HG03108 (cell line): ENCODE measurements at regions not wholly inside any gene's neighbourhood (a gene's known extent, or its start where the extent isn't known, plus 50 kb on each side); places are given as distances from the start of the nearest gene placed in this dataset.

Experiments
- ATAC-seq: cut with Tn5 transposase; IDR thresholded peaks from one replicate; pipeline ENCODE4 v1.9.1; 2021; ENCODE audit warnings: moderate library complexity; ENCODE audit not compliant: unreplicated experiment

DNA sequence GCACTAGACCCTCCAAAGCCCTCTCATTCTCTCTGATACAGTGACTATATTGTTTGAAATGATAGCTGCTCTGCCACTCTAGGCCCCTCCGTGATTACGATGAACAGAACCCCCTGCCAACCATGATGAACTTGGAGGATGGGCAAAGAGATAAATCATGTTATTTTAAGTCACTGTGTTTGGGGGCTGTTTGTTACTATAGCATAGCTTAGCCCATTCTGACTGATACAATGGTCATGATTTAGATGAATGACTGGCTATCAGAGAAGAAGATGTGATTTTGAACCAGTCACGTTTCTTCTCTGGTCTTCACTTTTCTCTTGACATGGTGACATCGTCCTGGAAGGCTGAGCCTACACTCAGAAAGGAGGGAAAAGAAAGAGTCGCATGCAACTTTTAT is 95.4 kb upstream of the HABP2 start:
- ATAC-seq = no peak

DNA sequence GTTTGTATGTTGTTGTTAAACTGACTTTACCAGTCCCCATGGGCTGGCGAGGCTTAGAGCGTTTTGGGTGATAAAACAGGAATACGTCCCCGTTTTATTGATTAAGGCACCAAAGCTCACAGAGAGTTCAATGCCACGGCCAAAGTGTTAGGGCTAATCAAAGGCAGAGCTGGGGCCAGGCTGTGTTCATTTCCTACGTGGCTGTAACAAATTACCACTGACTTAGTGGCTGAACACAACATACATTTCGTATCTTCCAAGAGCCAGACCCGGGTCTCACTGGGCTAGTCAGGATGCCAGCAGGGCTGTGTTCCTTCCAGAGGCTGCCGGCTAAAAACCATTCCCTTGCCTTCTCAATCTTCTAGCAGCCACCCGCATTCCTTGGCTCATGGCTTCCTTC is 94.4 kb upstream of the HABP2 start:
- ATAC-seq = no peak

DNA sequence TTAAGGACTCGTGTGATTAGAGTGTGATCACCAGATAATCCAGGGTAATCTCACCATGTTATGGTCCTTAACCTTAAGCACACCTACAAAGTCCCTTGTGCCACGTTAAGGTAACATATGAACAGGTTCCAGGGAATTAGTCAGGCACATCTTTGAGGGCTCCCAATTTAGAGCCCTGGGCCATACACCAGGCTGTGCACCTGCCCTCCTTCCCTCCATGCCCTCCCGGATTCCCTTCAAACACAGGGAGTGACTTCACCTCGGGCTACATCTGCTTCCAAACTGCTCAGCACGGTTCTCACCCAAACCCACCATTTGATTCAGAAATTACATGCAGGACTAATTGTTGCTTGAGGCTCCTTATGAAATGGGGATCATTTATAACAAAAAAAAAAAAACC is 93.9 kb upstream of the HABP2 start:
- ATAC-seq = no peak

DNA sequence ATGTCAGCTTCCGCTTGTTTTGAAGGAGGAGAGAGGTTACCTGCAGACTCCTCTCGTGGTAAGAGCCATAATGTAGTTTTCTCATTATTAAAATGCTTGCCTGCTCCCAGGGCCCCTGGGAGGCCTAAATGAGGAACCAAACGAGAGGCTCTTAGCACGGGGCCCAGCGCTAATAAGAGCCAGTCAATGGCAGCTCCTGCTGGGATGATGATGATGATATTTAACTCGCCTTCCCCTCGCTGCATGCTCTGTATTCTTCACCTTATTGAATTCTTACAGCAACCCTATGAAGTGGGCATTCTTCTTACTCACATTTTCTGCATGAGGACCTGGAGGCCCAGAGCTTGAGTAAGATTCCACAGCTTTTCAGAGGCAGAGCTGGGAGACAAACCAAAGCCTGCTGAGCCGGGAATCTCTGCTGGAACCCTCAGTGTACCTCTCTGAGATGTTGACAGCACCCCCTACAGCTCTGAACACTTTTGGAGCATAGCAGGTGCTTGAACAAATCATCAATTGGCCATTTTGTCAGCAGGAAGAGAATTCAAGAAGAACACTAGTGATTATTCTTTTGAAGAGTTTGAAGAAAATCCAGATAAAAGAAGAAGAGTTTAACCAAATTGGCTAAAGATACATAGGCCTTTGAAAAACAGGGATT is 93.1 kb upstream of the HABP2 start:
- no peak for ATAC-seq

DNA sequence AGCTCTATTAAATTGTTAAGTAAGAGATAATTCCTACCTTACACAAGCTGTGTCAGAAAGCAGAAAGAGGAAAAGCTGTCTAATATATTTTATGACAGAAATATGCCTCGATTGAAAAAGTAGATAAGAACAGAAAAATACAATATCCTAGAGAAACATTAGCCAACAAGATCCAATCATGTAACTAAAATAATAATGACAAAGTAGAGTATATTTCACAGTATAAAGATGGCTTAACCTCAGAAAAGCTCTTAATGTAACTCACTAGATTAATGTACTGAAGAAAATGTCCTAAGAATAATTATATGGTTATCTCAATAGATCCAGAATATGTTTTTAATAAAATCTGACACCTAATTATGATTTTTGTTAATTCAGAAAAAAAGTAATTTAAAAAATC is 89.8 kb upstream of the HABP2 start:
- no peak for ATAC-seq

DNA sequence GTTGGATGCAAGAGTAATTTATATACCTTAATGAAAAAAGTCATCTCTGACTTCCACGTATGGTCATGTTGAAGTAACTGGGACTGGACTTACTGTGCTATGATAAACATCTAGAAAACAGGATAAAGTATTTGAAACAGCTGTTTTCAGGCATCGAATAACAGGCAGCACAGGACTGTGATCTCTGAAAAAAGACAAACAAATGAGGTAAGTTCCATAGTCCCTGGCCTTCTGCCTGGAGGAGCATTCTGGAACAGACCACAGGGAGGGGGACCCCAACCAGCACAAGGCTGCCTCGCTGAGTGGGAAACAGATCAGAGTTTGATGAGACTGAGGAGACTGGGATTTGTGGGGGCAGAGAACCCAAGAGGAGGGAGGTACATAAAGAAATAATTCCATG is 89.1 kb upstream of the HABP2 start:
- ATAC-seq = no peak

DNA sequence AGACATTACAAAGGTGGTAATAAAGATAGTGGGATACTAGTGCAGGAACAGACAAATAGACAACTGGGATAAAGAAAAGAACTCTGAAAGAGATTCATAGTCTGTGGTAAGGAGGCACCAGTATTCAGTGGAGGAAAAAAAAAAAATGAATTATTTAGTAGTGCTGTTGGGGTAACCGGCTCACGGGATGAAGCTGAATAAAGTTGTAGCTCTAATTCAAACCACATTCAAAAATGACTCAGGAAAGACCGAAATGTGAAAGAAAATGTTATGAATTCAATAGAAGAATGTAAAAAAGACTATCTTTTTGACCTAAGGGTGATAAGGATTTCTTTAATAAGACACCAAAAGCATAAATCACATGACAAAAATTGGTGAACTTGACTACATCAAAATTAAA is 83.1 kb upstream of the HABP2 start:
- ATAC-seq = no peak

DNA sequence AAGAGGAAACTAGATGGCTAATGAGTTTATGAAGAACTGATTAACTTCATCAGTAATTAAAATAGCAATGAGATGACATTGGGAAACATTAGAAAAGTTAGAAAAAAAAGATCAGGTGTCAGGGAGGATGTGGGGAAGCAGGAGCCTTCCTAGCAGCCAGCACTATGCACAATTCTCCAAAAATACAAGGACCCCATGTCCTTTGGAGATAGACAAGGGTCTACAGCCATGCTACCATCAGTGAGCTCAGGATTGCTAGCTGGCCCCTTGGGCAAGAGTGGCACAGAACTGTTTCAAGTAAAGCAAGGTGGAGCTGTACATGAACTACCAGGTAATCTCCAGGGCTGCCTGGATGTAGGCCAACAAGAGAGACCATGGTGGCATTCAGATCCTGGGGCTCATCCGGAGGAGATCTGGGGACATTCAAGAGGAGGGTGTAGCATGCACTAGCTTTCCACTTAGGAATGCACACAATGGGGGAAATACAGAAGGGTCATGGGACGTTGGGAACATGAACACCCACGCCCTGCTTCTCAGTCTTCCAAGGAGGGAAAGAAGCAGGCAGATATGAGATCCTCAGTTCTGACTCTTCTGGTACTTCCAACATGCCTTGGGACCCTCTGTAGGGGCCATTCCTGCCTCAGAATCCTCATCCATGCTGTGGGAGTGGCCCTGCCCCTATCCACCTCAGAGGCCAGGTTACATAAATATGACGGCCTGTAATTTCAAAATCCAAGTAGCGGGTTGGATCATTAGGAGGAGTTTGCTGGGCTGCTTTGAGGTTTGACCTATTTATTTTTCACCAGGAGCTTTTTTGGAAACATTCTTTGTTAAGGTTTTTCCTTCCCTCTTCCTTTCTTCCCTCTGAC is 82.2 kb upstream of the HABP2 start:
- no peak for ATAC-seq

DNA sequence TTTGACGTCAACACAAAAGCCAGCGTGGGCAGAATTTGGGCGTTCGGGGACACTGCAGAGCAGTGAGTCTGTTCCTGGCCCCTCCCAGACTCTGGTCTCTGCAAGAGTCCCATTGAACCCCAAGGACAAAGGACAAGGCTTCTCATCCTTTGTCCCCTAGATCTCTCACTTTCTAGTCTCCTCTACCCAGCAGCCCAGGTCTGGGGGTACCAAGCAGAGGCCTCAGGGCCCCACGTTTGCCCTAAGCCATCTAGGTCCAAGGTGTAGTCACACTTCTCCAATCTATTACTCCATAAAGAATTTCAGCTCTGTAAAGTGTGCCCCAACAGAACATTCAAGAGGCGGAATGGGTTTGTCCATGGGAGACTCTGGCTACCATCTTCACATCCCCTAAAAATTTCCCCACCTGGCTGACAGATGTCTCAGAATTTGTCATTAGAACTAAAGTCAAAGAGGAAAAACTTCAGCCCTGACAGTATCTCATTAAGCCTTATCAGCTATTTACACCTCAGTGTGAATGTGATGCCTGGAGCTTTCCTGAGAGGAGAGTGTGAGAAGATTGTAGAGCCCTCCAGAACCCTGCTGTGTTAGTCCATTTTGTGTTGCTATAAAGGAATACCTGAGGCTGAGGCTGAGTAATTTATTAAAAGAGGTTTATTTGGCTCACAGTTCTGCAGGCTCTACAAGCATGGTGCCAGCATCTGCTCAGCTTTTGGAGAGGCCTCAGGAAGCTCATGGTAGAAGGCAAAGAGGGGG is 81.4 kb upstream of the HABP2 start:
- ATAC-seq = no peak

DNA sequence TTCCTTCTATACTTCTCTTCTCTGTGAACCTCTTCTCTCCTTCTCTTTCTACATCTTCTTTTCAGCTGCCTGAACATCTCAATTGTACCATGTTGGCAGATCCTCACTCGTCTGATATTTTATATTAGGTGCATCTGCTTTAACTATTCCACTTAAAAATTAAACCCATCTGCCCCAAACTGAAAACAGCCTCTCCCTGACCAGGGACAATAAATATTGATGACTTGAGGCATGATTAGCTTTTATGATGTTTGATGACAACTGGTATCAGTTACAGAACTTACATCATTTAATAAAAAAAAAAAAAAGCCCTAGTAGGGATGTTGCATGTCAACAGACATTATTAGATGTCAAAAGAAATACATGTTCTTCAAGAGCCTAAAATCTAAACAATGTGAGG is 79.8 kb upstream of the HABP2 start:
- no peak for ATAC-seq

DNA sequence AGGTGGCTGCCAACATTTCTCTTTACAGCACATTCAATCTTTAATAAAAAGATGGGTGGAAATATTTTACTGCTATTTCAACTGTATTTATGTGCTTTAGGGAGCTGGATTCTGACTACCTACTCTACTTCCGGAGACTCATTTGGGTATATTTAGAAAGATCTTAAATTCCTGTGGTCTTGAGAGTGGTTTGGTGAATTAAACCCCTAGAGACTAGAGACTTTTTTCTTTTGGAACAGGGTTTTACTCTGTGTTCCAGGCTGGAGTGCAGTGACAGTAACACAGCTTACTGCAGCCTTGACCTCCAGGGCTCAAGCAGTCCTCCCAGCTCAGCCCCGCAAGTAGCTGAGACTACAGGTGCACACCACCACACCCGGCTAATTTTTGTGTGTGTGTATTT is 79.0 kb upstream of the HABP2 start:
- no peak for ATAC-seq

DNA sequence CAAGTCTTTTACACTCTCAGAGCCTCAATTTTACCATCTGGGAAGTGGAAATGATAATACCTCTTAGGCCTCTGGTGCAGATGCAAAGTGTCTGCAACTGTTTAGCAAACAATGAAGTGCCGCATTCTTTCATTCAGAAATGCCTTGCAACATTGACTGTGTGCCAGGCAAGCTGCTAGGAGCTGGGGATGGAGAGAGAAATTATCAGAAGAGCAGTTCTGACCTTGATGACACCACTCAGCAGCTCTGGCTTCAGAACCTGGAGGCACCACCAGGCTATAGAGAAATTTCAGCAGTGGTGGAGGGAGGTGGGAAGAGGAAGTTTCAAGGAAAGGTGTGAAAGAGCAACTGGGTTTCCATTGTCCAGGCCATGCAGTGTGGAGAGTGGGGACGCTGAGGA is 78.1 kb upstream of the HABP2 start:
- no peak for ATAC-seq

DNA sequence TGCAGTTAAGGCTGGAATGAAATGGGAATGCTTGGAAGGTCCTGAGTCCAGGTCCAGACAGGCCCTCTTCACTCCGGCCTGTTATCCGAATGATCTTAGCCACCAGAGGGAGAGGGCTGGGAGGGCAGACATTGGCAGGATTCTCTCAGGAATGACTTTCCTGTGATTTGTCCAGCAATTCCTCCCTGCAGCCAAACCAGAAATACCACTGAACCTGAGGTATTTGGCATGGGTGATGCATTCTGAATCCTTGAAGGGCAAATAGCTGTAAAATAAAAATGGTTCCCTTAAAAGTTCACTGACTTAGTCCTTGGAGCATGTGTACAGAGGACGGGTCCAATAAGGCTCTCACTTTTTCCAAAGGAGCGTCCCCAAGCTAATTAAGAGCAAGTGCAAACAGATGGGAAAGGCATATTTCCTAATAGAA is 77.5 kb upstream of the HABP2 start:
- no peak for ATAC-seq

DNA sequence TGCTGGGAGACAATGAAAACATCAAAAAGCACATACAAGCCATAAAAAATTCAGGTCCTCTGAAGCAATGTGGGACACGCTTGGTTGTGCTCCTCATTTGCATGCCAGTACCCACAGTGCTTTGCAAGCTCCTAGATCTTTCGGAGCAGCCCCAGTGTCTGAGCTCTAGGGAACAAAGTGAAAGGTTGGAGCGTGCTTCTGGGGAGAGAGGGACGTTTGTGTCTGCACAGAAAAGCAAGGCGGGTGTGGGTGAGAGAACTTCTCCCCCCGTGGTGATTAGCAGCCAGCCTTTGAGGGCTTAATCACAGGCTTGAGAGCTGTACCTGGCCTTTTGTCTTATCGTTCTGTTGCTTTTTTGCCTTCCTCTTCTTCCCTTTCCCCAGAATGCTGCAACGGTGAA is 76.7 kb upstream of the HABP2 start:
- no peak for ATAC-seq

DNA sequence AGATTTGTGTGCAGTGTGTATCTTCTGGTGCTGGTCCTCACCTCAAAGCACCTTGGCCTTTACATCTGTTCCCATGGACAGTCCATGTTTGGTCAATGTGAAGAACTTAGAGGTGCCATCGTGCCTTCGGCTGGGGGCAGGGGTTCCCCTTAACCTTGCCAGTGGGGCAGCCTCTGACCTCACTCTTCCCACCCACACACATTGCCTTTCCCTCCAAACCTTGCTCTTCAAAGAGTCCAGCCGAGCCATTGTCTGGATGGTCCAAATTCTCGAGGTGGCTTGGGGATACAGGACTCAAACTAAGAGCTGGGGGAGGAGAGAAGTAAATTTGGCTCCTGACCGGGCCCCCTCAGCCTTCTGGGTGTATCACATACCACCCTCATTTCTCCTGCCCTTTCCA is 76.2 kb upstream of the HABP2 start:
- ATAC-seq = no peak

DNA sequence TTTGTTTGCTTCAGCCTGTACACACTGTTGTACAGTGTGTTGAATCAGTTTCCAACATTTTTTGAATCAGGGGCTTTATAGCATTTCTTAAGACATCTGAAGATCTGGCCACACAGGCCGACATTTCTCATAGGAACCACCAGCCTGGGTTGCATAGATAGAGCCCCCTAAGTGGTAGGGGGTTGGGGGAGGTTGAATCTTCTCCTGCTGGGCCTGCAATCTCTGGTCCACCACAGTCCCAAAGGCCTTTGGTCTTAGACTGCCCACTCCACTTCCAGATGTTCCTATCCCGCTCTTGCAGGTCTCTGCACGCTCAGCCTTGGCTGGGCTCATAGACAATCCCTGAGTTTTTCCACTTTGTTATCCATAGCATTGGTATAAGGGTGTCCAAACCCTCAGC is 75.4 kb upstream of the HABP2 start:
- ATAC-seq = no peak

DNA sequence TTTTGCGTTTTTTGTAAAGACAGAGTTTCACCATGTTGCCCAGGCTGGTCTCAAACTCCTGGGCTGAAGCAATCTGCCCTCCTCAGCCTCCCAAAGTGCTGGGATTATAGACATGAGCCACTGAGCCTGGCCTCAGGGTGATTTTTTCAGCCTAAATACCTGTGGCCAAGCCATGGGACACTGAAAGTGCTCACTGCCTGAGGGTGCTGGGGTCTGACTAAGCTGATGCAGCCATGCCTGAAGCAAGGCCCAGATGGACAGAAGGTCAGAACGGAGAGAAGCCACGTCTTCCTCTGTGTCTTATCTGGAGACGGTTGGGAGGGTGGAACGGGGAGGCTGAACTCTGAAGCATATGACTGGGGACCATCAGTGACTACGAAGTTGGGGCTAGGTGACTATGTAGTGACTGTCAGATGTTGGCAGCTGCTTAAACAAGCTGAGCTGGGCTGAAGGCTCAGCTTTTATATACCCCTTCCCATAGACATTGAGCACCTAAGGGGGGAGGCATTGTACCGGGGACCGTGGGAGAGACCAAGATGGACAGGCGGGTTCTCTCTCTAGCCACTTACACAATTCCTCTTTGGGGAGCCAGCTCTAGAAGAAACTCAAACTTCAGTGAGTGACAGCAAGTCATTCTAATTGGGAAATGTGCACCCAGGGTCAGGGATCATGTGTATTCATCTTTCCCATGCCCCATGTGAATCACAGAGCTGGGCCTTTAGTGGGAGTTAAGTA is 73.3 kb upstream of the HABP2 start:
- ATAC-seq = no peak

DNA sequence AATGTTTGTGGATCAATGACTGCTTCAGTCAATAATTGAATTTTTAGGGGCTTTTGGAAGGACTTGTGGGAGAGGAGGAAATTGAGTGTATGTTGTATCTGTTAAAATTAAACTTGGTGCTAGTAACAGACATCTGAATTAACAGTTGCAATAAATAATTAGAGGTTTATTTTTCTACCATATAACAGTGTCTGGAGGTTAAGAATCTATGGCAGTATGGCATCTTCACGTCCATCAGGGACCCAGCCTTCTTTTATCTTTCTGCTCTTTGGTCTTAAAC is 72.8 kb upstream of the HABP2 start:
- ATAC-seq = no peak

DNA sequence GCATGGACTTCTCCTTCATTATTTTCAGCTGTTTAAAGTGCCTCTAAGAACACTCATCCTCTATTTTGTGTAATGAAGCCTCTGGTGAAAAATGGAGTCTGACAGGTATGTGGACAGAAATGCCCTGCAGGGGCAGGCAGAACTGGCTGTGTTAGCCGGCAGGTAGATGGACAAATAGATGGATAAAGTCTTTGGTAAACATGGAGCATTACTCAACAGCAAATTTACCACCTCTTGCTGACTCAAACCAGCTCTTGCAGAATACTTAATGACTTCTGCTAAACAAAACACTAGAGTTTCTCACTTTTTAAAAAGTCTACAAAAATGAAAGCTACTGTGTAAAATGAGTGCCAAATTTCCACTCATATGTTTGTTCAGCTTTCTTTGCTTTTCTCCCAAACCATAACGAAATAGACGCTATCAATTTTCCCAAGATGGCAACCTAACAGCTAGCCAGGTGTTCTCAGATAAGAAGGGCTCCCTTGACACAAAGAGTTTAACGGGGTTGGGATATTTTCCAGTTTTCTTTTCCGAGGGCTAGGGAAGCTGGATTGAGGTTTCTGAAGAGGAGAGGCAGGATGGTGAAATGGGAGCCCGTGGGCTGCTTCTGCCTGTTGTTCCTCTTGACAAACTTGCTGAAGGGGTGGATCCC is 71.9 kb upstream of the HABP2 start:
- ATAC-seq = no peak

DNA sequence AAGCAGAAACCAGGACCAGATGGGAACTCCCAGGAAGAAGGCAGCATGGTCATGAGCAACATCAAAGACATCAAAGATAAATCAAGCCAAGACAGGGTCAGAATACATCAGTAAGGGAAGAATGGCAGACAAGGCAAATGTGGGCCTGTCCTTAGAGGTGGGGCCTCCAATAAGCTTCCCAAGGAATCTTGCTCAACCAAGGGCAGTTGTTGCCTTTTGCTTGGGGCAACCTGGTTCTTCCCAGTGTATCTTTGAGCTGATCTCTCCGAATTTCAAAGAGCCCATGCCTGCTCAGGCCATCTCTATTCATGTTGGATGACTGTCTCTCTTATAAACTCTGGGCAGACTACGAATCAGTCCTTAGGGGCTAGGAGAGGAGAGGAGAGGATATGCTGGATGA is 68.4 kb upstream of the HABP2 start:
- no peak for ATAC-seq

DNA sequence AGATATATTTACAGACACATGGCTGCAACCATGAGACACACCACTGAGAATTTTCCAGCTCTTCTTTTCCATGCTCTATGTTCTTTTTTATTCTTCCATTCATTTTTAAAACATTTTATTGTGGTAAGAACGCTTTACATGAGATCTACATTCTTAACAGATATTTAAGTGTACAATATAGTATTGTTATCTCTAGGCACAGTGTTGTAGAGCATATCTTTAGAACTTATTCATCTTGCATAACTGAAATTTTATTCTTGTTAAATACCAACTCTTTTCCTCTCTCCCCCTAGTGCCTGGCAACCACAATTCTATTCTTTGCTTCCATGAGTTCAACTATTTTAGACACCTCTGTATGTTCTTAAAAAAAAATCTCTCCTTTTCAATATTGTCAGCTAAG is 67.1 kb upstream of the HABP2 start:
- ATAC-seq = no peak
